Caco-2 (cell line): ENCODE measurements at regions not wholly inside any gene's neighbourhood (a gene's known extent, or its start where the extent isn't known, plus 50 kb on each side); places are given as distances from the start of the nearest gene placed in this dataset.

Experiments
- BruUV-seq: library from RNA; stranded (reverse); fragments of 400-500 nt; replicated peaks from 2 replicates; lab custom pipeline; 2021; lab: Mats Ljungman, UMichigan
- CTCF ChIA-PET: fragments of 300-600 bp; sonication (Branson Sonifier 250); formaldehyde crosslinking; loops from one replicate; lab custom pipeline; 2022; ENCODE audit warnings: antibody characterized with exemption; lab: Charles Lee
- POLR2A ChIA-PET: fragments of 300-600 bp; sonication (Branson Sonifier 250); formaldehyde crosslinking; loops from one replicate; lab custom pipeline; 2022; ENCODE audit warnings: antibody characterized with exemption; lab: Charles Lee
- DNase-seq, 2 experiments: peaks; one replicate each; pipeline versions ENCODE4 v3.0.0 to v3.0.0-alpha.2; 2020 to 2022
- H3K27me3 ChIP-seq: replicated peaks from 2 replicates; pipeline ENCODE4 v1.6.0; 2011; ENCODE audit warnings: low read length; ENCODE audit not compliant: control insufficient read depth, insufficient read depth
- H3K36me3 ChIP-seq: 2 replicates; pipeline ENCODE4 v1.5.1; 2011; ENCODE audit warnings: low read length; ENCODE audit not compliant: control insufficient read depth, insufficient read depth
- H3K4me1 ChIP-seq: fragments of 250-450 bp; sonication (Bioruptor Pico); 2 replicates; pipeline ENCODE4 v1.5.1; 2020; ENCODE audit warnings: mild to moderate bottlenecking
- H3K4me3 ChIP-seq: 2 replicates; pipeline ENCODE4 v1.5.1; 2011; ENCODE audit warnings: low read depth, mild to moderate bottlenecking, control low read depth, low read length
- H3K9me3 ChIP-seq: fragments of 250-450 bp; sonication (Bioruptor Pico); 2 replicates; pipeline ENCODE4 v1.5.1; 2020; ENCODE audit warnings: mild to moderate bottlenecking, moderate library complexity
- H3K27ac Mint-ChIP-seq: one replicate; pipeline ENCODE4 v1.8.0; 2022; ENCODE audit warnings: mixed read lengths; ENCODE audit not compliant: unreplicated experiment
- H3K27me3 Mint-ChIP-seq: one replicate; pipeline ENCODE4 v1.8.0; 2022; ENCODE audit warnings: mixed read lengths; ENCODE audit not compliant: insufficient read depth, unreplicated experiment
- H3K36me3 Mint-ChIP-seq: one replicate; pipeline ENCODE4 v1.8.0; 2022; ENCODE audit warnings: mild to moderate bottlenecking, mixed read lengths; ENCODE audit not compliant: insufficient read depth, unreplicated experiment
- H3K4me1 Mint-ChIP-seq: one replicate; pipeline ENCODE4 v1.8.0; 2022; ENCODE audit warnings: low read depth, mixed read lengths; ENCODE audit not compliant: unreplicated experiment
- H3K4me3 Mint-ChIP-seq: one replicate; pipeline ENCODE4 v1.8.0; 2022; ENCODE audit warnings: mild to moderate bottlenecking, moderate library complexity, mixed read lengths; ENCODE audit not compliant: unreplicated experiment
- H3K9me3 Mint-ChIP-seq: one replicate; pipeline ENCODE4 v1.8.0; 2022; ENCODE audit warnings: mixed read lengths; ENCODE audit not compliant: unreplicated experiment
- intact Hi-C: fragments of 100-400 bp; cut with micrococcal nuclease; formaldehyde crosslinking; loops from one replicate; pipeline ENCODE4 v1.10.0; 2022; ENCODE audit not compliant: unreplicated experiment
- TF ChIP-seq, protein P1 (sequence below), 2 experiments: fragments of 200-600 bp in 1 of 2; IDR thresholded peaks; 1 replicate in 1 of 2; 2 replicates in 1 of 2; pipeline versions ENCODE4 v1.5.1 to v1.8.0; 2011 to 2022; ENCODE audit warnings: antibody characterized with exemption in 1 of 2, control low read depth in 1 of 2, inconsistent platforms in 1 of 2, low read depth in 1 of 2, low read length in 1 of 2, mild to moderate bottlenecking in 1 of 2, moderate library complexity in 1 of 2; ENCODE audit not compliant: insufficient read depth in 1 of 2, severe bottlenecking in 1 of 2, unreplicated experiment in 1 of 2

DNA sequence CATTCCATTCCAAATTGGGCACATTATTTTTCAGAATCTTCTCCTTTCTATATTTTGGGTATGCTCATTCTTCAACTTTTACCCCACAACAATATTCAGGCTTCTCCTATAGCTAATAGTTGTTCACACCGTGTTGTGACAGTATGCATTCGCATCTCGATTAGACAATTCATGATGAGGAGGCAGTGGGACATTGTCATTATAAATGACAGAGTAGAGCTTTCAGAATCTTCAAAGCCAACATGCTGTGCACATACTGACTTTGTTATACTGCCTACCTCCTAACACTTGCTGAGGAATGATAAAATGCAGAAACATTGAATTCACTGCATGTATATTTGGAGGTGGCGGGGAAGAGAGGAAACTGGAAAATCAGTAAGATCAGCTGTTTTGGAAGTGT lies 714.2 kb downstream of the SUCLG1 start:
- Mint-ChIP-seq H3K27me3 (no peaks in the 10 kb centered on the region), H3K9me3 (peaks cover 26% of the 10 kb centered on the region), H3K4me1 (no peaks in the 10 kb centered on the region), H3K27ac (no peak overlapping the region), H3K4me3 (no peak overlapping the region), H3K36me3 (no peaks in the 10 kb centered on the region)
- no peaks in the 10 kb centered on the region for H3K4me1 ChIP-seq
- H3K9me3 ChIP-seq = peaks cover 6% of the 10 kb centered on the region; the same call in 1 of the 2 replicates
- intact Hi-C loops = no loop called here
- no peak overlapping the region for H3K4me3 ChIP-seq
- TF ChIP-seq, protein P1, sequence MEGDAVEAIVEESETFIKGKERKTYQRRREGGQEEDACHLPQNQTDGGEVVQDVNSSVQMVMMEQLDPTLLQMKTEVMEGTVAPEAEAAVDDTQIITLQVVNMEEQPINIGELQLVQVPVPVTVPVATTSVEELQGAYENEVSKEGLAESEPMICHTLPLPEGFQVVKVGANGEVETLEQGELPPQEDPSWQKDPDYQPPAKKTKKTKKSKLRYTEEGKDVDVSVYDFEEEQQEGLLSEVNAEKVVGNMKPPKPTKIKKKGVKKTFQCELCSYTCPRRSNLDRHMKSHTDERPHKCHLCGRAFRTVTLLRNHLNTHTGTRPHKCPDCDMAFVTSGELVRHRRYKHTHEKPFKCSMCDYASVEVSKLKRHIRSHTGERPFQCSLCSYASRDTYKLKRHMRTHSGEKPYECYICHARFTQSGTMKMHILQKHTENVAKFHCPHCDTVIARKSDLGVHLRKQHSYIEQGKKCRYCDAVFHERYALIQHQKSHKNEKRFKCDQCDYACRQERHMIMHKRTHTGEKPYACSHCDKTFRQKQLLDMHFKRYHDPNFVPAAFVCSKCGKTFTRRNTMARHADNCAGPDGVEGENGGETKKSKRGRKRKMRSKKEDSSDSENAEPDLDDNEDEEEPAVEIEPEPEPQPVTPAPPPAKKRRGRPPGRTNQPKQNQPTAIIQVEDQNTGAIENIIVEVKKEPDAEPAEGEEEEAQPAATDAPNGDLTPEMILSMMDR (IDR thresholded peaks at IDR 0.05; ENCODE audit: insufficient read depth in 1 of 2, low read depth in 1 of 2, low read length in 1 of 2, severe bottlenecking in 1 of 2, unreplicated experiment in 1 of 2) = no peak
- ChIA-PET CTCF (no interaction called here), POLR2A (no interaction called here)
- no peaks in the 10 kb centered on the region for H3K27me3 ChIP-seq
- H3K36me3 ChIP-seq = no peaks in the 10 kb centered on the region
- BruUV-seq = no TSS peak
- DNase-seq = no peak

DNA sequence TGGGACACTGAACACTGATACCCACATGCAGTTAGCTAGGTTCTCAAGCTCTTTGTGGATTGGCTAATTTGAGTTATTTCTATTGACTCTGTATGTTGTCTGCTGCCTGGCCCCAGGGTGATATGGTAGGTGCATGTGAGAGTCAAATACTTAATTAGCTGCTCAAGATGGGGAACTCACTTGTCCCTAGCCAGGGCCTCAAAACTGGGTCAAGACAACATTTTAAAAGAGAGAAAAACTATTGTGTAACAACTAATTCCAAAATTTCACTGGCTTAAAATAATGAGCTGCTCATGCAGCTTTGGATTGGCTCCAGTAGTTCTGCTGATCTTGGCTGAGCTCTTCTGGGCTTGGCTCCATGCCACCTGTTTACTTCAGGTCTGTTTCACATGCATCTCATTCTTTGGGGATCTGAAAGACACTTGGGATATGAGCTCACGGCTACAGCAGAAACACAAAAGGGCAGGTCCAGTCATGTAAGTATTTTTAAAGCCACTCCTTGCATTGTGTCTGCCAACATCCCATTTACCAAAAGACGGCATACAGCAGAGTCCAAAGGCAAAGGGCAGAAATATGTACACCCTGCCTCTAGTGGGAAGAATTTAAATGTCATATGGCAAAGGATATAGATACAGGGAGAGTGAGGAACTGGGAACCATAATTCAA lies 716.8 kb downstream of the SUCLG1 start:
- H3K4me1 Mint-ChIP-seq = no peaks in the 10 kb centered on the region
- H3K27me3 ChIP-seq = no peaks in the 10 kb centered on the region
- peaks cover 26% of the 10 kb centered on the region for H3K9me3 Mint-ChIP-seq
- H3K36me3 Mint-ChIP-seq = no peaks in the 10 kb centered on the region
- TF ChIP-seq, protein P1 (IDR thresholded peaks at IDR 0.05; ENCODE audit: insufficient read depth in 1 of 2, low read depth in 1 of 2, low read length in 1 of 2, severe bottlenecking in 1 of 2, unreplicated experiment in 1 of 2) = no peak
- POLR2A ChIA-PET = no interaction called here
- no peak overlapping the region for H3K4me3 ChIP-seq
- H3K36me3 ChIP-seq = no peaks in the 10 kb centered on the region
- H3K9me3 ChIP-seq = peaks cover 7% of the 10 kb centered on the region; the same call in 1 of the 2 replicates
- no peaks in the 10 kb centered on the region for H3K4me1 ChIP-seq
- intact Hi-C loops = no loop called here
- no peak overlapping the region for H3K27ac Mint-ChIP-seq
- DNase-seq = no peak
- H3K27me3 Mint-ChIP-seq = no peaks in the 10 kb centered on the region
- CTCF ChIA-PET = no interaction called here
- no peak overlapping the region for H3K4me3 Mint-ChIP-seq
- BruUV-seq = no TSS peak

DNA sequence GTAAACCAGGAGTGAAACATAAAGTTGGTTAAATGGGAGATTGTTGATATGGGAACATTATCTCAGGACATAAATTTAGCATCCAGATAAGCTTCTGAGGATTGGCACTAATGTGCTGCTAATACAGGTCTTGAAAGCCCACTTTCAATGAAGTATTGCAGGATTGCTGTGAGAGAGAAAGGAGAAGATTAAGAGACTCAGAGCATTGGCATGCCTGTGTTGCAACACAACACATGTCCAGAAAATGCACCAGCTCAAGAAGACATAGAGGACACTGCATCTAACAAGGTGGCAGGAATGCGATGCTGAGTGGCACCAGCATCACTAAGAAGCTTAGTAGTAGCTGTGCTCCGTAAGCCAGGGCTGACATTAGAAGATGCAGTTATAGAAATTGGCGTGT lies 728.9 kb downstream of the SUCLG1 start:
- POLR2A ChIA-PET = no interaction called here
- CTCF ChIA-PET = no interaction called here
- DNase-seq = no peak
- Histone ChIP-seq H3K4me3 (no peak overlapping the region), H3K9me3 (0 out of 2 replicates have a peak, but pooled peaks cover 4% of the 10 kb centered on the region), H3K36me3 (no peaks in the 10 kb centered on the region), H3K27me3 (no peaks in the 10 kb centered on the region), H3K4me1 (no peaks in the 10 kb centered on the region)
- no peaks in the 10 kb centered on the region for H3K4me1 Mint-ChIP-seq
- intact Hi-C loops = no loop called here
- no peaks in the 10 kb centered on the region for H3K36me3 Mint-ChIP-seq
- H3K4me3 Mint-ChIP-seq = no peak overlapping the region
- H3K9me3 Mint-ChIP-seq = no peaks in the 10 kb centered on the region
- no TSS peak for BruUV-seq
- H3K27me3 Mint-ChIP-seq = peaks cover 2% of the 10 kb centered on the region
- H3K27ac Mint-ChIP-seq = no peak overlapping the region
- TF ChIP-seq, protein P1 (IDR thresholded peaks at IDR 0.05; ENCODE audit: insufficient read depth in 1 of 2, low read depth in 1 of 2, low read length in 1 of 2, severe bottlenecking in 1 of 2, unreplicated experiment in 1 of 2) = no peak
